ENCODE measurements at regions not wholly inside any gene's neighbourhood (a gene's known extent, or its start where the extent isn't known, plus 50 kb on each side); places are given as distances from the start of the nearest gene placed in this dataset.

- no peak for ATAC-seq (ENCODE audit: low read depth)
- Histone ChIP-seq H3K18ac (ENCODE audit: low read depth, low read length) (no peak overlapping the region), H2AFZ (replicated peaks; ENCODE audit: low read length, poor library complexity) (no peak overlapping the region), H2BK20ac (ENCODE audit: low read depth, low read length) (no peak overlapping the region), H3K4me2 (ENCODE audit: low read depth, low read length) (no peak overlapping the region), H3K4me1 (ENCODE audit: control insufficient read depth, insufficient read depth, low read length) (no peaks in the 10 kb centered on the region), H3K9ac (ENCODE audit: low read depth, low read length) (no peak overlapping the region), H4K20me1 (ENCODE audit: insufficient read depth, low read length) (no peaks in the 10 kb centered on the region), H3K14ac (replicated peaks; ENCODE audit: low read depth, low read length) (no peak overlapping the region), H2BK15ac (ENCODE audit: low read depth, low read length) (no peak overlapping the region), H2BK120ac (ENCODE audit: low read depth, low read length) (no peak overlapping the region), H3K27me3 (ENCODE audit: control insufficient read depth, insufficient read depth, low read length) (no peaks in the 10 kb centered on the region), H2AK9ac (replicated peaks; ENCODE audit: low read depth, low read length, poor library complexity) (no peak overlapping the region), H3K36me3 (ENCODE audit: control insufficient read depth, insufficient read depth, low read length) (no peaks in the 10 kb centered on the region), H4K8ac (ENCODE audit: low read depth in 2 of 2, low read length in 2 of 2) (no peak overlapping the region), H3K9me3 (ENCODE audit: control insufficient read depth, insufficient read depth, low read length) (no peaks in the 10 kb centered on the region), H3K79me1 (ENCODE audit: low read depth in 1 of 2, low read length in 2 of 2) (no peaks in the 10 kb centered on the region), H2BK5ac (ENCODE audit: low read depth, low read length, poor library complexity, severe bottlenecking) (no peak overlapping the region), H3K23ac (ENCODE audit: low read depth, low read length) (no peak overlapping the region), H3K27ac (ENCODE audit: insufficient read depth, low read length) (no peak overlapping the region), H4K5ac (ENCODE audit: low read depth, low read length) (no peak overlapping the region), H4K91ac (ENCODE audit: insufficient read depth, low read depth, low read length) (no peak overlapping the region), H3K4me3 (ENCODE audit: insufficient read depth, low read depth, low read length) (no peak overlapping the region), H2AK5ac (ENCODE audit: low read depth, low read length) (no peak overlapping the region), H3K56ac (ENCODE audit: extremely low read depth, insufficient read depth, low read length) (no peak overlapping the region), H3K4ac (ENCODE audit: low read depth, low read length) (no peak overlapping the region), H3K9me1 (ENCODE audit: insufficient read depth, low read length) (no peaks in the 10 kb centered on the region)
- WGBS, 2 experiments (ENCODE audit: extremely low coverage in 2 of 2, insufficient read length in 1 of 2) = no CpG with 5 or more reads among the region's 2 CpGs
- BruUV-seq (replicated peaks) = no TSS peak
- DNase-seq = no peak
- TF ChIP-seq CHD1 (IDR thresholded peaks at IDR 0.05; ENCODE audit: low read depth, low read length) (no peak), CTCF (conservative IDR thresholded peaks at IDR 0.05; ENCODE audit: low read depth, low read length) (no peak), MAFK (IDR thresholded peaks at IDR 0.05; ENCODE audit: low read depth, low read length) (no peak), BHLHE40 (IDR thresholded peaks at IDR 0.05; ENCODE audit: low read depth, low read length) (no peak), RAD21 (IDR thresholded peaks at IDR 0.05; ENCODE audit: low read length) (no peak), MXI1 (IDR thresholded peaks at IDR 0.05; ENCODE audit: borderline replicate concordance, low read depth, low read length) (no peak), CEBPB (IDR thresholded peaks at IDR 0.05; ENCODE audit: low read depth, low read length) (no peak), POLR2A (IDR thresholded peaks at IDR 0.05; ENCODE audit: low read depth, low read length) (no peak), ELK1 (IDR thresholded peaks at IDR 0.05; ENCODE audit: borderline replicate concordance, low read depth, low read length) (no peak), FOS (IDR thresholded peaks at IDR 0.05; ENCODE audit: low read depth, low read length) (no peak), RCOR1 (IDR thresholded peaks at IDR 0.05; ENCODE audit: insufficient replicate concordance, low read length) (no peak)
- POLR2A ChIA-PET (ENCODE audit: unreplicated experiment) = no interaction called here
- in situ Hi-C loops (cut with MboI; ENCODE audit: low sequenced_read_pairs) = no loop called here
- CTCF ChIA-PET = no interaction called here
- intact Hi-C loops (cut with micrococcal nuclease) = no loop called here
- dilution Hi-C loops (cut with HindIII; ENCODE audit: low sequenced_read_pairs, unreplicated experiment) = no loop called here
These were observed 52.1 kb upstream of the DCD start for GRCh38 chr12:54700301-54700700.

All from IMR-90 (cell line).